B cell (primary cell): ENCODE measurements at regions not wholly inside any gene's neighbourhood (a gene's known extent, or its start where the extent isn't known, plus 50 kb on each side); places are given as distances from the start of the nearest gene placed in this dataset.

Experiments
- CTCF ChIP-seq: fragments of 200-600 bp; IDR thresholded peaks from one replicate; pipeline ENCODE4 v1.8.0; 2022; ENCODE audit warnings: antibody characterized with exemption, mild to moderate bottlenecking
- EZH2 ChIP-seq: IDR thresholded peaks from 2 replicates; pipeline ENCODE4 v1.6.1; 2012; ENCODE audit warnings: borderline replicate concordance, low read depth, mild to moderate bottlenecking, moderate library complexity, low read length; ENCODE audit not compliant: insufficient read depth, poor library complexity, severe bottlenecking

- TF ChIP-seq CTCF: no peak
- no peak for TF ChIP-seq EZH2
Measured at GRCh38 chr6:9370480-9370879, 935.1 kb upstream of the SLC35B3 start.
